ENCODE measurements at regions not wholly inside any gene's neighbourhood (a gene's known extent, or its start where the extent isn't known, plus 50 kb on each side); places are given as distances from the start of the nearest gene placed in this dataset.

DNA sequence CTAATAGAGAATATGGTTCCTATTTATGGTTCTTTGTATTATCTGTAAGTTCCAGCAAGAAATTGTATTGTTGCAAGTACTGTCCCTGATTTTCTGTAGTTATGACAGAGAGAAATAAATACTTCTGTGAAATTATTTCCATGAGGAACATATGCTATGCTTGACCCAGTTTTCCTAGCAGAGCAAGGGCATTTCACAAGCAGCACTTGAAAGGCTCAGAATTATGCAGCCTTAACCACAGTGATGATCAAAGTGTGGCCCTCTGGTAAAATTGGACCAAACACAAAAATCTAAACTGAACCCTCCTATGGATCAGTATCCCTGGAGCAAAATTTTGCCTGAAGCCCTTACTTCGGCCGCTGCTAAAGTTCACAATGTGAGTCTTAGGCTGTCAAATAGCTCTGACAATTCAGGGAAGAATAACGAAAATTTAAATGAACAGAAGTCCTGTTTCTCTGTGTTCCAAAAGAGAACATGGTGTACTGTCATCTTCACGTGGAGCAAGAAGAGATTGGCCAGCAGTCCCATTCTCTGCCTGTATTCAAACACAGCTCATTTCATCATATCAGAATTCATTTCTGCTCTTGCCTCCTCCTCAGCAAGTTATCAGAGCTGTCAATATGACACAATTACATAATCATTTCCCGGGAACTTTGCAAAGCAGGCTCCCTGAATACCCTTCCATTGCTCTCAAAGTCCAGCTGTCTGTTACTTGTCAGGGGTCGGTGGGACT is 471.9 kb downstream of the RPS29 start:
- Mint-ChIP-seq H3K9me3 (ENCODE audit: unreplicated experiment) (no peaks in the 10 kb centered on the region), H3K27me3 (ENCODE audit: unreplicated experiment) (peaks cover 1% of the 10 kb centered on the region), H3K4me3 (ENCODE audit: unreplicated experiment) (no peak overlapping the region), H3K36me3 (ENCODE audit: unreplicated experiment) (no peaks in the 10 kb centered on the region), H3K27ac (ENCODE audit: unreplicated experiment) (no peak overlapping the region), H3K4me1 (ENCODE audit: low read depth, unreplicated experiment) (no peaks in the 10 kb centered on the region)
- no peak for DNase-seq
- TF ChIP-seq, protein P1, sequence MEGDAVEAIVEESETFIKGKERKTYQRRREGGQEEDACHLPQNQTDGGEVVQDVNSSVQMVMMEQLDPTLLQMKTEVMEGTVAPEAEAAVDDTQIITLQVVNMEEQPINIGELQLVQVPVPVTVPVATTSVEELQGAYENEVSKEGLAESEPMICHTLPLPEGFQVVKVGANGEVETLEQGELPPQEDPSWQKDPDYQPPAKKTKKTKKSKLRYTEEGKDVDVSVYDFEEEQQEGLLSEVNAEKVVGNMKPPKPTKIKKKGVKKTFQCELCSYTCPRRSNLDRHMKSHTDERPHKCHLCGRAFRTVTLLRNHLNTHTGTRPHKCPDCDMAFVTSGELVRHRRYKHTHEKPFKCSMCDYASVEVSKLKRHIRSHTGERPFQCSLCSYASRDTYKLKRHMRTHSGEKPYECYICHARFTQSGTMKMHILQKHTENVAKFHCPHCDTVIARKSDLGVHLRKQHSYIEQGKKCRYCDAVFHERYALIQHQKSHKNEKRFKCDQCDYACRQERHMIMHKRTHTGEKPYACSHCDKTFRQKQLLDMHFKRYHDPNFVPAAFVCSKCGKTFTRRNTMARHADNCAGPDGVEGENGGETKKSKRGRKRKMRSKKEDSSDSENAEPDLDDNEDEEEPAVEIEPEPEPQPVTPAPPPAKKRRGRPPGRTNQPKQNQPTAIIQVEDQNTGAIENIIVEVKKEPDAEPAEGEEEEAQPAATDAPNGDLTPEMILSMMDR (IDR thresholded peaks at IDR 0.05; ENCODE audit: partially characterized antibody, unreplicated experiment), result no peak

DNA sequence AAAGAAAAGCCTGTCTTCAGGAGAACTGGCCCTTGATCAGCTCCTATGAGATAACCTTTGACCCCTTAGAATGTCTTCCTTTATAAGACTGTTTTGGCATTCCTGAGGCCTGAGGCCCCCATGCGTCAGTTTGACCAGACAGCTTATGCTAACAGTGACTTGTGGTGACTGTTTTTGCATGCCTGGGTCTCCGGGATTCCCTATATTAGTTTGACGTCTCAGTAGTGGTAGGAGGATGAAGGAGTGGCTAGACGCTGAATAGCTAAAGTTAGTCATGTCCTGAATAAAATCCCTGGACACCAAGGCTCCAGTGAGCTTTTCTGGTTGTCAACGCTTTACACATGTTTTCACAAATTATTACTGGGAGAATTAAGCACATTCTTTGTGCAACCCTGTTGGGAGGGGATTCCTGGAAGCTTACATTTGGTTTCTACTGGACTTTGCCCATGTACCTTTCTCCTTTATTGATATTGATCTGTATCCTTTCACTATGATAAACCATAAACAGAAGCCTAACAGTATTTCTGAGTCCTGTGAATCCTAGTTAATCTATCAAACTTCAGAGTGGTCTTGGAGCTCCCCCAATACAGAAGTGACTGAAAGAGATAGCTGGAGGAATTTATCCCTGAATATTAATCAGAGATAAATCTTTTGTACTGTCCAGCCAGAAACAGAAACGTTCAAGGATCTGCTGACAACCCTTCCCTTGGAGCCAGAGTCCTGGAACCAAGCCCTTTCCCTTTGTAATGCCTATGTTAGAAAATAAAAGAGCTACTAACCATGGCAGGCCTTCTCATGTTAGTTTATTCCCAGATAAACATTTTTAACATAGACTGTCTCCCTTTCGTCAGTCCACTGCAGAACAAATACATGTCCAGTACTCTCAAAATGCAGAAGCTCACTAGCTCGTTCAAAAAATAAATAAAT is 479.2 kb downstream of the RPS29 start:
- Mint-ChIP-seq H3K27me3 (ENCODE audit: unreplicated experiment) (no peaks in the 10 kb centered on the region), H3K4me1 (ENCODE audit: low read depth, unreplicated experiment) (no peaks in the 10 kb centered on the region), H3K4me3 (ENCODE audit: unreplicated experiment) (no peak overlapping the region), H3K27ac (ENCODE audit: unreplicated experiment) (no peak overlapping the region), H3K36me3 (ENCODE audit: unreplicated experiment) (no peaks in the 10 kb centered on the region), H3K9me3 (ENCODE audit: unreplicated experiment) (no peaks in the 10 kb centered on the region)
- TF ChIP-seq, protein P1 (IDR thresholded peaks at IDR 0.05; ENCODE audit: partially characterized antibody, unreplicated experiment), result no peak
- no peak for DNase-seq

DNA sequence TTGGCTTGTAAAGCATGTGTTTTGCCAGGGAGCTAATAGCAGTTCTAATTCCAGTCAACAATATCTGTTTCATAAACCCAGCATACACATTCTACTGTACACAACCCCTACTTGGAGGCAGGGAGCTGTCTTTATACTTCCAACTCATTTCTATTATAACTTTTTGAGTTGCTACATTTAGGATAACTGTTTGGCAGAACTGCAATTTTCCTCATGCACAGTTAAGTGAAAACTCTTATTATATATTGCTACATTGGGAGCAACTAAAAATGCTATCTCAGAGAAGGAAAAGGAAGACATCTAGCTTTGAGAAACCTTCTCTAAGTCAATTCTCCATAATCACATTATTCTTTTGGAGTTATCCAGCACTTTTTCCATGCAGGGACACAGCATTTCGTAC is 480.2 kb downstream of the RPS29 start:
- H3K36me3 Mint-ChIP-seq (ENCODE audit: unreplicated experiment), result no peaks in the 10 kb centered on the region
- H3K27ac Mint-ChIP-seq (ENCODE audit: unreplicated experiment), result no peak overlapping the region
- DNase-seq, result no peak
- H3K4me3 Mint-ChIP-seq (ENCODE audit: unreplicated experiment), result no peak overlapping the region
- H3K27me3 Mint-ChIP-seq (ENCODE audit: unreplicated experiment), result no peaks in the 10 kb centered on the region
- H3K4me1 Mint-ChIP-seq (ENCODE audit: low read depth, unreplicated experiment), result no peaks in the 10 kb centered on the region
- TF ChIP-seq, protein P1 (IDR thresholded peaks at IDR 0.05; ENCODE audit: partially characterized antibody, unreplicated experiment), result no peak
- H3K9me3 Mint-ChIP-seq (ENCODE audit: unreplicated experiment), result no peaks in the 10 kb centered on the region

DNA sequence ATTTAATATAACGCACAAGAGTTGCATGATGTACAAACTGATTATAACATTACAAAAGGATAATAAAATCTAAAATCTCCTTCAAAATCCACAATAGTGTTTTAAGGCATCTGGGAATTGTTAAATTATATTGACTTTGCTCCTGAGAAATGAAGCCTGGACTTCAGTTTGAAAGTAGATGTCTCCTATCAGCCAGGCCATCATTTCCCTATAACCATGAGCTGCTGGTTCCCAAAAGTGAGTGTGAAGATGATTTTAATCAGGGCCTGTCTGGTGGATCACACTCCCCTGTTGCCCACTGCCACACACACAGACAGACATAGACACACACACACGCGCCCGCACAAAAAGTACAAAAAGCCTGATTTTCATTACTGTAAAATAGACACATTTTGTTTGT is 480.7 kb downstream of the RPS29 start:
- no peaks in the 10 kb centered on the region for H3K9me3 Mint-ChIP-seq (ENCODE audit: unreplicated experiment)
- H3K4me1 Mint-ChIP-seq (ENCODE audit: low read depth, unreplicated experiment), result no peaks in the 10 kb centered on the region
- TF ChIP-seq, protein P1 (IDR thresholded peaks at IDR 0.05; ENCODE audit: partially characterized antibody, unreplicated experiment), result no peak
- H3K27me3 Mint-ChIP-seq (ENCODE audit: unreplicated experiment), result no peaks in the 10 kb centered on the region
- H3K36me3 Mint-ChIP-seq (ENCODE audit: unreplicated experiment), result no peaks in the 10 kb centered on the region
- no peak overlapping the region for H3K4me3 Mint-ChIP-seq (ENCODE audit: unreplicated experiment)
- no peak overlapping the region for H3K27ac Mint-ChIP-seq (ENCODE audit: unreplicated experiment)
- no peak for DNase-seq

DNA sequence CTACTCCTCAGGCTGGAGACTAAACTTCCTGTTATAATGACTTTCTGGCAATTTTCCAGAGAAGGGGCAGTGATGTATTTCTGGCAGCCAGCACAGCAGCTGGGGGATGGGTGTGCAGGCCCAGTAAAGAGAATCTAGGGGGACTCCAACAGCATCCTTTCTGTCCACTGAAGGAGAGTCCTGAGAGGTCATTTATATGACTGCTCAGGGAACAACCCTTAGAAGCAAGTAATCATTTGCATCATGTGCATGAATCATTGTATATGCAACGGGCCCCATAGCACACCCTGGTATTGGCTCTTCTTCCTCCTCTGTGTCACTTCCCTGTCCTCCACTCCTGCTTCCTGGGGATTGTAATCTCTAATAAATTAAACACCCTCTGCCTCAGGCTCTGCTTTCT is 493.8 kb downstream of the RPS29 start:
- no peak overlapping the region for H3K4me3 Mint-ChIP-seq (ENCODE audit: unreplicated experiment)
- H3K27ac Mint-ChIP-seq (ENCODE audit: unreplicated experiment), result no peak overlapping the region
- no peaks in the 10 kb centered on the region for H3K36me3 Mint-ChIP-seq (ENCODE audit: unreplicated experiment)
- H3K9me3 Mint-ChIP-seq (ENCODE audit: unreplicated experiment), result no peaks in the 10 kb centered on the region
- H3K27me3 Mint-ChIP-seq (ENCODE audit: unreplicated experiment), result no peaks in the 10 kb centered on the region
- TF ChIP-seq, protein P1 (IDR thresholded peaks at IDR 0.05; ENCODE audit: partially characterized antibody, unreplicated experiment), result no peak
- DNase-seq, result no peak
- no peaks in the 10 kb centered on the region for H3K4me1 Mint-ChIP-seq (ENCODE audit: low read depth, unreplicated experiment)

All from glutamatergic neuron (in vitro differentiated cells).